A549 (cell line): ENCODE measurements at regions not wholly inside any gene's neighbourhood (a gene's known extent, or its start where the extent isn't known, plus 50 kb on each side); places are given as distances from the start of the nearest gene placed in this dataset.

Experiments used
- ATAC-seq, 2 experiments: fragments of 200-7000 bp in 1 of 2; fragments of >200 bp in 1 of 2; cut with Nextera tagmentation in 1 of 2; cut with Tn5 transposase in 1 of 2; 3 replicates each; pipeline versions ENCODE4 v1.8.0 to v1.9.1; 2018 to 2020; ENCODE audit warnings: mild to moderate bottlenecking in 1 of 2, moderate library complexity in 1 of 2
- CTCF ChIA-PET: fragments of 300-600 bp; sonication (Branson Sonifier 250); formaldehyde crosslinking; extraction: SDS; loops from one replicate; lab custom pipeline; 2021; ENCODE audit warnings: antibody characterized with exemption, inconsistent platforms; lab: Yijun Ruan, JAX
- POLR2A ChIA-PET: fragments of 350-600 bp; formaldehyde crosslinking; extraction: SDS; loops from one replicate; lab custom pipeline; 2021; ENCODE audit warnings: antibody characterized with exemption, inconsistent platforms; lab: Yijun Ruan, JAX
- DNase-seq, 2 experiments: peaks; one replicate each; pipeline versions ENCODE4 v3.0.0 to v3.0.0-alpha.2; 2011 to 2016; ENCODE audit warnings: low read depth in 1 of 2, low spot score in 1 of 2
- FAIRE-seq: peaks from 2 replicates; lab custom pipeline; 2011; peaks lifted over from hg19 to GRCh38; lab: Jason Lieb, UNC
- H3K27ac ChIP-seq, 2 experiments: fragments of >200 bp; sonication (Bioruptor Twin); formaldehyde crosslinking; 3 replicates each; pipeline ENCODE4 v1.5.1; 2016 to 2017
- H3K4me1 ChIP-seq: fragments of >200 bp; sonication (Bioruptor Twin); formaldehyde crosslinking; 3 replicates; pipeline ENCODE4 v1.6.1; 2016
- H3K4me2 ChIP-seq: fragments of >200 bp; sonication (Bioruptor Twin); formaldehyde crosslinking; 3 replicates; pipeline ENCODE4 v1.6.1; 2016
- H3K4me3 ChIP-seq: fragments of >200 bp; sonication (Bioruptor Twin); formaldehyde crosslinking; 3 replicates; pipeline ENCODE4 v1.5.1; 2016
- H3K9me3 ChIP-seq: fragments of >200 bp; sonication (Bioruptor Twin); formaldehyde crosslinking; 3 replicates; pipeline ENCODE4 v1.6.1; 2016
- CBX2 ChIP-seq: fragments of 200-600 bp; sonication (generic); IDR thresholded peaks from 2 replicates; pipeline ENCODE4 v1.6.1; 2016; ENCODE audit warnings: low read depth, mild to moderate bottlenecking, borderline replicate concordance
- EHF ChIP-seq: fragments of 250-450 bp; sonication (Bioruptor Pico); IDR thresholded peaks from 2 replicates; pipeline ENCODE4 v1.5.0; 2020; ENCODE audit warnings: mild to moderate bottlenecking
- EP300 ChIP-seq, 2 experiments: fragments of >200 bp; sonication (Bioruptor Twin); formaldehyde crosslinking; IDR thresholded peaks; 2 replicates in 1 of 2; 3 replicates in 1 of 2; pipeline ENCODE4 v1.6.1; 2016 to 2017
- HEYL ChIP-seq: fragments of 250-450 bp; sonication (Bioruptor Pico); IDR thresholded peaks from 2 replicates; pipeline ENCODE4 v1.8.0; 2021; ENCODE audit warnings: mild to moderate bottlenecking, moderate library complexity
- JUN ChIP-seq, 2 experiments: fragments of >200 bp; sonication (Bioruptor Twin); formaldehyde crosslinking; IDR thresholded peaks; 2 replicates in 1 of 2; 3 replicates in 1 of 2; pipeline ENCODE4 v1.6.1; 2016 to 2017
- JUNB ChIP-seq: fragments of >200 bp; sonication (Bioruptor Twin); formaldehyde crosslinking; IDR thresholded peaks from 2 replicates; pipeline ENCODE4 v1.6.1; 2016
- KDM5A ChIP-seq: fragments of 200-600 bp; sonication (generic); IDR thresholded peaks from 2 replicates; pipeline ENCODE4 v1.6.1; 2016; ENCODE audit warnings: antibody characterized with exemption, mild to moderate bottlenecking
- MAFK ChIP-seq: fragments of 450-650 bp; IDR thresholded peaks from 2 replicates; pipeline ENCODE4 v1.6.1; 2014; ENCODE audit not compliant: partially characterized antibody
- NFE2L2 ChIP-seq: fragments of 150-350 bp; conservative IDR thresholded peaks from 2 replicates; pipeline ENCODE4 v1.6.1; 2014; ENCODE audit warnings: low read length
- NPAS2 ChIP-seq: fragments of 250-450 bp; sonication (Bioruptor Pico); IDR thresholded peaks from 2 replicates; pipeline ENCODE4 v1.8.0; 2022; ENCODE audit warnings: mild to moderate bottlenecking, moderate library complexity, borderline replicate concordance
- NR3C1 ChIP-seq: fragments of >200 bp; sonication (Bioruptor Twin); formaldehyde crosslinking; IDR thresholded peaks from 3 replicates; pipeline ENCODE4 v1.6.1; 2017
- POLR2A ChIP-seq: IDR thresholded peaks from 2 replicates; pipeline ENCODE4 v1.6.1; 2012; ENCODE audit warnings: mild to moderate bottlenecking, low read length
- RCOR1 ChIP-seq: fragments of 150-350 bp; IDR thresholded peaks from 2 replicates; pipeline ENCODE4 v1.6.1; 2014; ENCODE audit warnings: antibody characterized with exemption, low read length, low read depth
- RFX5 ChIP-seq: fragments of 450-650 bp; IDR thresholded peaks from 2 replicates; pipeline ENCODE4 v1.7.1; 2014; ENCODE audit warnings: antibody characterized with exemption, mild to moderate bottlenecking, moderate library complexity
- TFCP2L1 ChIP-seq: fragments of 250-450 bp; sonication (Bioruptor Pico); IDR thresholded peaks from 2 replicates; pipeline ENCODE4 v1.5.0; 2021; ENCODE audit warnings: mild to moderate bottlenecking
- ZFP36 ChIP-seq: fragments of 450-650 bp; IDR thresholded peaks from 2 replicates; pipeline ENCODE4 v1.6.1; 2014; ENCODE audit warnings: borderline replicate concordance; ENCODE audit not compliant: partially characterized antibody
- ZSCAN20 ChIP-seq: fragments of 250-450 bp; sonication (Bioruptor Pico); IDR thresholded peaks from 2 replicates; pipeline ENCODE4 v1.8.0; 2022; ENCODE audit warnings: mild to moderate bottlenecking, moderate library complexity
- WGBS: methylation state at CpG from one replicate; pipeline ENCODE4 v1.1.6; 2017; ENCODE audit errors: missing lambda C conversion rate; 5-methylcytosine and 5-hydroxymethylcytosine counted together
- TF ChIP-seq, protein P1 (sequence below): fragments of 450-650 bp; IDR thresholded peaks from 2 replicates; pipeline ENCODE4 v1.6.1; 2014; ENCODE audit warnings: antibody characterized with exemption
- TF ChIP-seq, protein P2 (sequence below): fragments of 250-450 bp; sonication (Bioruptor Pico); IDR thresholded peaks from 2 replicates; pipeline ENCODE4 v1.5.0; 2020; ENCODE audit warnings: low read depth, mild to moderate bottlenecking, moderate library complexity
- TF ChIP-seq, protein P3 (sequence below): IDR thresholded peaks from 2 replicates; pipeline ENCODE4 v1.6.1; 2012; ENCODE audit warnings: low read depth, borderline replicate concordance
- TF ChIP-seq, protein P4 (sequence below): fragments of >200 bp; sonication (Bioruptor Twin); formaldehyde crosslinking; IDR thresholded peaks from 2 replicates; pipeline ENCODE4 v1.6.1; 2016
- TF ChIP-seq, protein P5 (sequence below): IDR thresholded peaks from 2 replicates; pipeline ENCODE4 v1.6.1; 2012
- TF ChIP-seq, protein P6 (sequence below): fragments of 200-600 bp; sonication (generic); IDR thresholded peaks from 2 replicates; pipeline ENCODE4 v1.6.1; 2016; ENCODE audit warnings: antibody characterized with exemption, mild to moderate bottlenecking, moderate library complexity
- TF ChIP-seq, protein P7 (sequence below): fragments of >200 bp; sonication (Bioruptor Twin); formaldehyde crosslinking; IDR thresholded peaks from 3 replicates; pipeline ENCODE4 v1.6.1; 2016

DNA sequence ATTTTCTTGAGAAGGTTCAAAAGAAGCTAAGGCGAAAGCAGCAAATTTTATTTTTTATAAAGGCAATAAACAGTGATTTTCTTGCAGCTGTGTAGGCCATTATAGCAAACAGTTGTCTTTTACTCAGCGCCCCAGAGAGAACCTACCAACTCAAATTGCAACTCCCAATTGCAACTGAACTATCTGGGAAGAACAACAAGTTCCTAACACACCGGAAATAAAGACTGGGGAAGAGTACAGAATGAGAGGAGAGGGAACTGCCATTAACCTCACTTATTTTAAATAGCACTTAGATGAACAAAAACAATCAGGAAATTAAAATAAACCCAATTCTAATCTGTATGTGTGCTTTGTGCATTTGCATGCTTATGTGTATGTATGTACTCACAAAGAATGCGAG is 171.1 kb downstream of the KCTD12 start:
- 60% methylated on average over 4 of the region's 4 CpGs for WGBS
- H3K4me3 ChIP-seq = no peak overlapping the region
- no peak overlapping the region for H3K4me2 ChIP-seq
- CTCF ChIA-PET = no interaction called here
- H3K4me1 ChIP-seq = no peaks in the 10 kb centered on the region
- no peak for TF ChIP-seq HEYL (CRISPR knock-in tag)
- TF ChIP-seq RFX5 = no peak
- no peak for TF ChIP-seq NFE2L2
- TF ChIP-seq, protein P1, sequence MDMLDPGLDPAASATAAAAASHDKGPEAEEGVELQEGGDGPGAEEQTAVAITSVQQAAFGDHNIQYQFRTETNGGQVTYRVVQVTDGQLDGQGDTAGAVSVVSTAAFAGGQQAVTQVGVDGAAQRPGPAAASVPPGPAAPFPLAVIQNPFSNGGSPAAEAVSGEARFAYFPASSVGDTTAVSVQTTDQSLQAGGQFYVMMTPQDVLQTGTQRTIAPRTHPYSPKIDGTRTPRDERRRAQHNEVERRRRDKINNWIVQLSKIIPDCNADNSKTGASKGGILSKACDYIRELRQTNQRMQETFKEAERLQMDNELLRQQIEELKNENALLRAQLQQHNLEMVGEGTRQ = no peak
- TF ChIP-seq KDM5A = no peak
- no peak for TF ChIP-seq NR3C1
- no peak for TF ChIP-seq TFCP2L1 (CRISPR knock-in tag)
- H3K27ac ChIP-seq = no peak overlapping the region
- DNase-seq (no peak), ATAC-seq (no peak), FAIRE-seq (no peak)
- H3K9me3 ChIP-seq = no peaks in the 10 kb centered on the region
- POLR2A ChIA-PET = no interaction called here

DNA sequence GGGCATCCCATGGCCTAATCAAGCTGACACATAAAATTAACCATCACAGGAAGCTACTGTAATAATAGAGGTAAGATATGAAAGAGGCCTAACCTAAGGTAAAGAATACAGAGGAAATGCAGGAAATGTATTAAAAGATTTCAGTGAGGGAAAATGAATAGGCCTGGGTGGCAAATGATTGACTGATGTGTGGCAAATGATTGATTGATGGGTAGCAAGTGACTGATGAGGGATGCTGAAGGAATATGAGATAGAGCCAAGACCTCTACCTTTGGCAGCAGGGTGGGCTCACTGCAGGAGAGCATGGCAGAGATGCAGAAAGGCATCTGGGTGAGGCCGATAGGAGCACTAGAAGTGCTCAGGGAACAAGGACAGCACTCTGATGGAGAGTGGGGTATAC is 172.9 kb downstream of the KCTD12 start:
- CTCF ChIA-PET = no interaction called here
- H3K27ac ChIP-seq = no peak overlapping the region

DNA sequence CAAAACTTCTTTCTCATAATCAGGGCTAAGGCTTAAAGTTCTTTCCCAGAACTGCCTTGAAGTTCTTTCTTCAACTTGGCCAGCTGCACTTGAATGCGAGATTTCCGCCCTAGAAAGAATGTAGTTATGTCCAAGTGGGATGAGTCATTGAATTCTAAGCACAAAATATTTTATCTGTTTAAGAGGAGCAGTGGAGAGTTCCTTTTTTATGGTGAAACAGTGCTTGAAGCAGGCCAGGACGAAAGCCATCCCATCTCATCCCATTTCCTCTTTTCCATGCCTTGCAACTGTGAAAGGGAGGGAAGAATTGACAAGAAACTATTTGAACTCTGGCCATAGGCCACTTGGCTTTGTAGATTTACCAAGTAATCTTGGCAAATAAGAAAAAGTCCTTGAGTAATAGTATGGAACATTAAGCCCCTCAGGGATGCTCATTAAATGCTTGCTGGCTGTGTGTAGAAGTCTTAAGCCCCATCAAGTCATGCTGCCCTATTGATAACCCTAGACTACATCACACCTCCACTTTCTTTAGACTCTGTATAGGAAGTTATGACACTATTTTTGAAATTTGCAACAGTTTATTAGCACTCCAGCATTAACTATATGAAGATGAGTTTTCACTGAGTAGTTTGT is 174.5 kb downstream of the KCTD12 start:
- Histone ChIP-seq H3K4me3 (no peak overlapping the region), H3K9me3 (no peaks in the 10 kb centered on the region), H3K4me1 (no peaks in the 10 kb centered on the region), H3K4me2 (no peak overlapping the region), H3K27ac (no peak overlapping the region)
- ATAC-seq (peak in 1 of 2 experiments; percentile 33; a peak in 2 of 6 replicates), DNase-seq (peak in 1 of 2 experiments; percentile 10), FAIRE-seq (no peak)
- ChIA-PET POLR2A (no interaction called here), CTCF (no interaction called here)
- WGBS = 16% methylated on average over 3 of the region's 3 CpGs
- TF ChIP-seq, protein P2, sequence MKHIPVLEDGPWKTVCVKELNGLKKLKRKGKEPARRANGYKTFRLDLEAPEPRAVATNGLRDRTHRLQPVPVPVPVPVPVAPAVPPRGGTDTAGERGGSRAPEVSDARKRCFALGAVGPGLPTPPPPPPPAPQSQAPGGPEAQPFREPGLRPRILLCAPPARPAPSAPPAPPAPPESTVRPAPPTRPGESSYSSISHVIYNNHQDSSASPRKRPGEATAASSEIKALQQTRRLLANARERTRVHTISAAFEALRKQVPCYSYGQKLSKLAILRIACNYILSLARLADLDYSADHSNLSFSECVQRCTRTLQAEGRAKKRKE (CRISPR knock-in tag) = no peak
- TF ChIP-seq MAFK (no peak), RFX5 (no peak), TFCP2L1 (CRISPR knock-in tag) (no peak), EHF (CRISPR knock-in tag) (no peak), JUNB (no peak), NPAS2 (no peak), ZFP36 (no peak), NFE2L2 (no peak), CBX2 (no peak), POLR2A (no peak), JUN (IDR thresholded peaks at IDR 0.05) (no peak), EP300 (IDR thresholded peaks at IDR 0.05) (no peak)
- TF ChIP-seq, protein P3, sequence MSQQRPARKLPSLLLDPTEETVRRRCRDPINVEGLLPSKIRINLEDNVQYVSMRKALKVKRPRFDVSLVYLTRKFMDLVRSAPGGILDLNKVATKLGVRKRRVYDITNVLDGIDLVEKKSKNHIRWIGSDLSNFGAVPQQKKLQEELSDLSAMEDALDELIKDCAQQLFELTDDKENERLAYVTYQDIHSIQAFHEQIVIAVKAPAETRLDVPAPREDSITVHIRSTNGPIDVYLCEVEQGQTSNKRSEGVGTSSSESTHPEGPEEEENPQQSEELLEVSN = no peak
- TF ChIP-seq, protein P4, sequence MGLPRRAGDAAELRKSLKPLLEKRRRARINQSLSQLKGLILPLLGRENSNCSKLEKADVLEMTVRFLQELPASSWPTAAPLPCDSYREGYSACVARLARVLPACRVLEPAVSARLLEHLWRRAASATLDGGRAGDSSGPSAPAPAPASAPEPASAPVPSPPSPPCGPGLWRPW = no peak

More for the DNA sequence above, 172.9 kb downstream of the KCTD12 start:
- POLR2A ChIA-PET = no interaction called here
- Histone ChIP-seq H3K4me1 (no peaks in the 10 kb centered on the region), H3K9me3 (no peaks in the 10 kb centered on the region)
- DNase-seq (no peak), ATAC-seq (no peak)
- WGBS = 78% methylated on average over 1 of the region's 1 CpG
- TF ChIP-seq, protein P5, sequence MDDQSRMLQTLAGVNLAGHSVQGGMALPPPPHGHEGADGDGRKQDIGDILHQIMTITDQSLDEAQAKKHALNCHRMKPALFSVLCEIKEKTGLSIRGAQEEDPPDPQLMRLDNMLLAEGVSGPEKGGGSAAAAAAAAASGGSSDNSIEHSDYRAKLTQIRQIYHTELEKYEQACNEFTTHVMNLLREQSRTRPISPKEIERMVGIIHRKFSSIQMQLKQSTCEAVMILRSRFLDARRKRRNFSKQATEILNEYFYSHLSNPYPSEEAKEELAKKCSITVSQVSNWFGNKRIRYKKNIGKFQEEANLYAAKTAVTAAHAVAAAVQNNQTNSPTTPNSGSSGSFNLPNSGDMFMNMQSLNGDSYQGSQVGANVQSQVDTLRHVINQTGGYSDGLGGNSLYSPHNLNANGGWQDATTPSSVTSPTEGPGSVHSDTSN = no peak
- TF ChIP-seq TFCP2L1 (CRISPR knock-in tag) = no peak
- TF ChIP-seq, protein P6, sequence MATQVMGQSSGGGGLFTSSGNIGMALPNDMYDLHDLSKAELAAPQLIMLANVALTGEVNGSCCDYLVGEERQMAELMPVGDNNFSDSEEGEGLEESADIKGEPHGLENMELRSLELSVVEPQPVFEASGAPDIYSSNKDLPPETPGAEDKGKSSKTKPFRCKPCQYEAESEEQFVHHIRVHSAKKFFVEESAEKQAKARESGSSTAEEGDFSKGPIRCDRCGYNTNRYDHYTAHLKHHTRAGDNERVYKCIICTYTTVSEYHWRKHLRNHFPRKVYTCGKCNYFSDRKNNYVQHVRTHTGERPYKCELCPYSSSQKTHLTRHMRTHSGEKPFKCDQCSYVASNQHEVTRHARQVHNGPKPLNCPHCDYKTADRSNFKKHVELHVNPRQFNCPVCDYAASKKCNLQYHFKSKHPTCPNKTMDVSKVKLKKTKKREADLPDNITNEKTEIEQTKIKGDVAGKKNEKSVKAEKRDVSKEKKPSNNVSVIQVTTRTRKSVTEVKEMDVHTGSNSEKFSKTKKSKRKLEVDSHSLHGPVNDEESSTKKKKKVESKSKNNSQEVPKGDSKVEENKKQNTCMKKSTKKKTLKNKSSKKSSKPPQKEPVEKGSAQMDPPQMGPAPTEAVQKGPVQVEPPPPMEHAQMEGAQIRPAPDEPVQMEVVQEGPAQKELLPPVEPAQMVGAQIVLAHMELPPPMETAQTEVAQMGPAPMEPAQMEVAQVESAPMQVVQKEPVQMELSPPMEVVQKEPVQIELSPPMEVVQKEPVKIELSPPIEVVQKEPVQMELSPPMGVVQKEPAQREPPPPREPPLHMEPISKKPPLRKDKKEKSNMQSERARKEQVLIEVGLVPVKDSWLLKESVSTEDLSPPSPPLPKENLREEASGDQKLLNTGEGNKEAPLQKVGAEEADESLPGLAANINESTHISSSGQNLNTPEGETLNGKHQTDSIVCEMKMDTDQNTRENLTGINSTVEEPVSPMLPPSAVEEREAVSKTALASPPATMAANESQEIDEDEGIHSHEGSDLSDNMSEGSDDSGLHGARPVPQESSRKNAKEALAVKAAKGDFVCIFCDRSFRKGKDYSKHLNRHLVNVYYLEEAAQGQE = no peak
- TF ChIP-seq, protein P7, sequence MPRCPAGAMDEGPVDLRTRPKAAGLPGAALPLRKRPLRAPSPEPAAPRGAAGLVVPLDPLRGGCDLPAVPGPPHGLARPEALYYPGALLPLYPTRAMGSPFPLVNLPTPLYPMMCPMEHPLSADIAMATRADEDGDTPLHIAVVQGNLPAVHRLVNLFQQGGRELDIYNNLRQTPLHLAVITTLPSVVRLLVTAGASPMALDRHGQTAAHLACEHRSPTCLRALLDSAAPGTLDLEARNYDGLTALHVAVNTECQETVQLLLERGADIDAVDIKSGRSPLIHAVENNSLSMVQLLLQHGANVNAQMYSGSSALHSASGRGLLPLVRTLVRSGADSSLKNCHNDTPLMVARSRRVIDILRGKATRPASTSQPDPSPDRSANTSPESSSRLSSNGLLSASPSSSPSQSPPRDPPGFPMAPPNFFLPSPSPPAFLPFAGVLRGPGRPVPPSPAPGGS = no peak
- no peak for TF ChIP-seq ZSCAN20
- no peak for TF ChIP-seq RCOR1
- no peak for TF ChIP-seq KDM5A
- TF ChIP-seq, all 56 proteins: peak for 0
- no peak overlapping the region for H3K4me2 ChIP-seq
- H3K4me3 ChIP-seq = no peak overlapping the region
- no peak for FAIRE-seq
